HG03039 (cell line): ENCODE measurements at regions not wholly inside any gene's neighbourhood (a gene's known extent, or its start where the extent isn't known, plus 50 kb on each side); places are given as distances from the start of the nearest gene placed in this dataset.

Experiments
- ATAC-seq: cut with Tn5 transposase; IDR thresholded peaks from one replicate; pipeline ENCODE4 v1.9.1; 2021; ENCODE audit warnings: mild to moderate bottlenecking, moderate library complexity; ENCODE audit not compliant: unreplicated experiment

GRCh38 chr2:136204971-136205370 is 87.0 kb upstream of the CXCR4 start:
- no peak for ATAC-seq

DNA sequence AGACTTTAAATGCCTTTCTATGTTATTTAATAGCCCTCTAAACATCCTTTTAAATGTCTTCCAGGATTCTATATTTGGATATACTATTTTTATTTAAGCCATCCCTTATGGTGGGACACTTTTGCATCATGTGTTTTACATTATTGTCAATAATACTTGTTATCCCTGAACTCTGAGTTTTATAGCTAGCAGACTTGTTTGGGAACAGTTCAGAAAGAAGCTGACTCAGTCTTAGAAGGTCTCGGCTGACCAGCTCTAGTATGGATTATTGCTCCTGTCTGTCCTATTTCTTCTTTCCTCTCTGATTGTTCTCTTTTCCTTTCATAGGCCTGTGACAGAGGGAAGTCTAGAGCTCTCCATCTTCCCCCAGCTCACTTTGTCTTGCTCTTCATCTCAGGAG is 77.3 kb upstream of the CXCR4 start:
- no peak for ATAC-seq

DNA sequence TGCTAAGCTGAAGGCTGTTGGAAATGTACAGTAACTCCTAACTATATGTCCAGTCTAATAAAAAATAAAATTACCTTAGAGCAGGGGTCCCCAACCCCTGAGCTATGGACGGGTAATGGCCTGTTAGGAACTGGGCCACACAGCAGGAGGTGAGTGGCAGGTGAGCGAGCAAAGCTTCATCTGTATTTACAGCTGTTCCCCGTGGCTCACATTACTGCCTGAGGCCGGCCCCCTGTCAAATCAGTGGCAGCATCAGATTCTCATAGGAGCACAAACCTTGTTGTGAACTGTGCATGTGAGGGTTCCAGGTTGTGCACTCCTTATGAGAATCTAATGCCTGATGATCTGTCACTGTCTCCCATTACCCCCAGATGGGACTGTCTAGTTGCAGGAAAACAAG is 73.1 kb upstream of the CXCR4 start:
- no peak for ATAC-seq

- no peak for ATAC-seq
Observed at GRCh38 chr2:136189221-136189782, 71.4 kb upstream of the CXCR4 start.

GRCh38 chr2:136188086-136188485 is 70.1 kb upstream of the CXCR4 start:
- no peak for ATAC-seq

DNA sequence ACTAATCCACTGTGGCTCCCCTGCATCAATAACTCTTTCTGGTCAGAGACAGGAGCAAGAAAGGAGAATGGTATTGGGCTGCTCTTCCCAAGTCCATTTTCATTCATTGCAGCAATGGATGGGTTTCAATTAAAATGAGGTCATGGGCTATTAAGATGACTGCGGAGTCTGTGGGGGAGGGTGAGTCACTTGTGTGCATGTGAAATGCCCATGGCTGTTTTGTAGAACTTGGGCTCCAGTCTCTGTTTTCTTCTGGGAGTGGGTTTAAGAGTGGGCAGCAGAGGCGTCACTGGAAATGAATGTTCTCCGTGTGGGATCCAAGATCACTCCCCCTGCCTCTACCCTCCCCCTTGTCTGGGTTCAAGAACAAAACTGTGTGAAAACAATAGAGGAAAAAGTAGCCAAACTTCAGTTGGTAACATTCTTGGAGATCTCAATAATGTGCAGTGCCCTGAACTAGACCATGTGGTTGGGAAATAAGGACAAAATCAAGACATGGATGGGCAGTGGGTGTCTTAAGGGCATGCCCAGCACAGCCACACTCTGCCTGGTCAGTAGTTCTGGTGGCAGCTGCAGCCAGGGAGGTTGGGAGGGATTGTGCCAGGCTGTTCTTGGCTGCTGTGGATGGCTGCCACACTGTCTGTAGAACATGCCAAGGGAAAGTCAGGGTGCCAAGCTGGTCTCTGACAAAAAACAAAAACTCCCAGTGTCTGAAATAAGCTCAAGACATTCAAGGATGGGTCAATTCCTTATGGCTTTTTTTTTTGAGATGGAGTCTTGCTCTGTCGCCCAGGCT is 68.2 kb upstream of the CXCR4 start:
- no peak for ATAC-seq

GRCh38 chr2:136183097-136183496 is 65.1 kb upstream of the CXCR4 start:
- ATAC-seq: no peak

DNA sequence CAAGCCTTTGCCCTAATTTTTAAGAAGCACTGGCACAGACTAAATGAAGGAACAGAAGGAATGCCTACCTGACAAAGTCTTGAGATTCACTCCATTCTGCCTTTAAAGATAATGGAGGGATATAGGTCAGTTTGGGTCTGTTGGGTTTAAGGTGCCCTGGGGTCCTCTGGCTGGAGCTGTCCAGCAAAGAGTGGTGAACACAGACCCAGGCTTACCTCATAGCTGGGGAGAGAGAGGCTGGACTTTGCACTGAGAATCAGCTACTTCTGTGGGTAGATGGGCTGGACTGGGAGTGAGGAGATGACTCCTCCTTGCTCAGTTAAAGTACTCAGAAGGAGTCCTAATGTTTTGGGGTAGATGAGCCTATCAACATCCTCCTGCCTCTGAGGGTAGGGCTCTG is 64.4 kb upstream of the CXCR4 start:
- ATAC-seq: no peak

GRCh38 chr2:136179602-136179975 is 61.6 kb upstream of the CXCR4 start:
- no peak for ATAC-seq

DNA sequence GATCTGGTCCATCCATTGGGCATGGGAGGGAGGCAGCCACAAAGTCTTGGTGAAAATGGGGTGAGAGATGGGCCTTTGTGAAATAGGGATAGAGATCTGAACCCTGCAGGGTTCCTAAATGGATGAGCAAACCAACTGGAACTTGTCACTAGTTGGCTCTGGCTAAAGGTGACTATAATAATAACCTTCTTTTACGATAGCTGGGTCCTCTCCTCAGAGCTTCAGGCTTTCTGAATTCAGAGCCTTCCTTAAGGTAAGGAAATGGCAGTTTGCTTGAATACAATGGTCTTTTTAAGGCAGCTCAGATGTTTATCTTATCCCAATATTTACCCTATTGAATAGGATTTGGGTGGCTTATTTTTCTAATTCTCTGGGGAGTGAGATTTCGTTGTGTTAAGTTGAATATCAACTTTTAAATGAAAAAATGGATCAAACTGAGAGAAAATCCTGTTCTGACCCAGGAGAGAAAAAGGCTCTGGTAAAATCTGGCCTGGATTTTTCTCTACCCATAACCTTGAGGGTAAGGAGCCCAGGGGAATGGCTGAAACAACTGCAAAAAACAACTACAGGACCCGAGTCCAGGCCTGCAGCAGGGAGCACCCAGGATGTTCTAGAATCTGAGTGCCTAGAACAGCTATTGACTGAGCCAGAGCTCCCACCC is 61.1 kb upstream of the CXCR4 start:
- no peak for ATAC-seq

DNA sequence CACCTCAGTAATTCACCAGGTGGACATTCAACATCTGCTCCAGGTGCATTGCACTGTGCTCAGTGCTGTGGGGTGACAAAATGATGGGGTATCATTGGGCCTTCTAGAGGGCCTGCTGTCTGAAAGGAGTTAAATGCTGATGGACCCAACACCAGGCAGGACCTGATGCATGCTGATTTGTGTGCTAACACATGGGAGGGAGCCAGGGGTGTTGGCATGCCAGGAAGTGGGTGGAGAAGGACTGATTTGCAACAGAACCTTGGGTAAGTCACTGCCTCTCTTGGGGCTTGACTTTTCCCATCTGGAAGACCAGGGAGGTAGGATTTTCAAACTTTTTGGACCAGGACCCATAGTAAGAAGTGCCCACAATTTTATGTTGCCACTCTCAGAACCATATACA is 57.9 kb upstream of the CXCR4 start:
- no peak for ATAC-seq

DNA sequence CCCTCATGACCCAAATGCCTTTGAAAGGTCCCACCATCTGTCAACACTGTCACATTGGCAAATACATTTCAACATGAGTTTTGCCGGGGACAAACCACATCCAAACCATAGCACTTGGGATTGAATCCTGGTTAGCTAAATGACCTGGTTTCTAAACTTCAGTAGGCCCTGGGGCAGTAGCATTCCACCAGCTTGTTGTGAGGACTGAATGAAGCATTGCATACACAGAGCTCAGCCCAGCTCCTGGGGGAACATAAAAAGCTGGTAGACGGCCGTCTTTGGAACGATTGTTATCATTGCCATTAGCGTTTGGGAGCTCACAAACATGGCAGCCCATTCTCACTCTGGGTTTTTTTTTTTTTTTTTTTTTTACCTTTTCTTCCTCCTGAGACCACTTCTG is 57.5 kb upstream of the CXCR4 start:
- no peak for ATAC-seq

- ATAC-seq: no peak
Observed at GRCh38 chr2:136173126-136173525, 55.2 kb upstream of the CXCR4 start.

GRCh38 chr2:136171223-136171622 is 53.3 kb upstream of the CXCR4 start:
- no peak for ATAC-seq

DNA sequence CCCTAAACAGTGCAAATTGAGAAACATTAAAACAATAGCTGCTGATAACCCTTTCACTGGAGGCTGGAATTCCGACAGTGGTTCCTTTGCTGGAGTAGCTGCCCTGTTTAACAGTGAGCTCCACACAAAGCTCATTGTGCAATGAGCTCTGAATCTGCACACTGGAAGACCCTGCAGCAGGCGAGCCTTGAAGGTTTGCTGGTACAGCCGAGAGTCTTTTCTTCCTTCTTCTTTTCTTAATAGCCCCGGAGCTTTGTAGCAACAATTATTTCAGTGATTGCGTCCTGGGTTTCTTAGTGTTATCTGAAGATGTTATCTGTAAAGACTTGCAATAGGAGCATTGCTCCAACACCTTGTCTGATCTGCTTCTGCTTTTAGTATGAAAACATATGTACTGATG is 50.8 kb upstream of the CXCR4 start:
- ATAC-seq: no peak

GRCh38 chr2:136167721-136168475 is 49.9 kb upstream of the CXCR4 start:
- ATAC-seq: no peak
